Esophagus muscularis mucosa (tissue), 4 donors: ENCODE measurements at regions not wholly inside any gene's neighbourhood (a gene's known extent, or its start where the extent isn't known, plus 50 kb on each side); places are given as distances from the start of the nearest gene placed in this dataset.

ENCODE experiments used
- DNase-seq: peaks from one replicate; pipeline ENCODE4 v3.0.0-alpha.2; 2017; ENCODE audit errors: extremely low spot score
- H3K27ac ChIP-seq, 4 donors: fragments of 200-600 bp; sonication (generic); replicated peaks in 1 of 4; 1 replicate in 3 of 4; 2 replicates in 1 of 4; pipeline ENCODE4 v1.5.1; 2016 to 2019; ENCODE audit warnings: mild to moderate bottlenecking in 1 of 4
- H3K27me3 ChIP-seq, 4 donors: fragments of 200-600 bp; sonication (generic); one replicate each; pipeline versions ENCODE4 v1.5.1 to v1.6.0; 2016 to 2019
- H3K36me3 ChIP-seq, 4 donors: fragments of 200-600 bp; sonication (generic); one replicate each; pipeline ENCODE4 v1.5.1; 2016 to 2019
- H3K4me1 ChIP-seq, 4 donors: fragments of 200-600 bp; sonication (generic); one replicate each; pipeline ENCODE4 v1.5.1; 2016 to 2019
- H3K4me3 ChIP-seq, 4 donors: fragments of 200-600 bp; sonication (generic); 1 replicate in 2 of 4; 2 replicates in 2 of 4; pipeline ENCODE4 v1.5.1; 2016 to 2019; ENCODE audit warnings: mild to moderate bottlenecking in 4 of 4, moderate library complexity in 1 of 4
- H3K9me3 ChIP-seq, 4 donors: fragments of 200-600 bp; sonication (generic); 1 replicate in 3 of 4; 2 replicates in 1 of 4; pipeline ENCODE4 v1.5.1; 2016 to 2019
- CTCF ChIP-seq, 3 experiments: fragments of 200-600 bp in 2 of 3; fragments of 450-650 bp in 1 of 3; sonication (generic) in 2 of 3; IDR thresholded peaks; one replicate each; pipeline ENCODE4 v1.5.1; 2017 to 2019; ENCODE audit warnings: antibody characterized with exemption in 3 of 3, mild to moderate bottlenecking in 2 of 3, moderate library complexity in 1 of 3
- EP300 ChIP-seq: sonication (generic); formaldehyde crosslinking; IDR thresholded peaks from one replicate; pipeline ENCODE4 v1.6.1; 2017; ENCODE audit warnings: antibody characterized with exemption
- POLR2A ChIP-seq: fragments of 450-650 bp; IDR thresholded peaks from one replicate; pipeline ENCODE4 v1.6.1; 2017; ENCODE audit warnings: antibody characterized with exemption, moderate library complexity, mild to moderate bottlenecking, low read depth
- POLR2AphosphoS5 ChIP-seq, 2 donors: sonication (generic); formaldehyde crosslinking; IDR thresholded peaks; one replicate each; pipeline ENCODE4 v1.6.1; 2017; ENCODE audit warnings: antibody characterized with exemption in 2 of 2
- WGBS: methylation state at CpG from one replicate; pipeline ENCODE4 v1.1.5; 2018; 5-methylcytosine and 5-hydroxymethylcytosine counted together
- intact Hi-C: fragments of 100-400 bp; cut with DNase I; formaldehyde crosslinking; loops from one replicate; pipeline ENCODE4 v1.15.1; 2023

- 49% methylated on average over 7 of the region's 7 CpGs for WGBS
- Histone ChIP-seq H3K36me3 (no peaks in the 10 kb centered on the region), H3K4me3 (no peak overlapping the region), H3K27me3 (no peaks in the 10 kb centered on the region), H3K27ac (no peak overlapping the region), H3K9me3 (no peaks in the 10 kb centered on the region), H3K4me1 (no peaks in the 10 kb centered on the region)
- DNase-seq: no peak
- intact Hi-C loops: no loop called here
- peak in 1 of 2 donors; percentile 22 for TF ChIP-seq POLR2AphosphoS5 (IDR thresholded peaks at IDR 0.05)
- no peak for TF ChIP-seq POLR2A
- no peak for TF ChIP-seq EP300
- no peak for TF ChIP-seq CTCF (IDR thresholded peaks at IDR 0.05)
Measured at GRCh38 chr2:145652571-145653545, 1132.9 kb upstream of the ZEB2 start.

- Histone ChIP-seq H3K4me3 (no peak overlapping the region), H3K27ac (no peak overlapping the region), H3K27me3 (no peaks in the 10 kb centered on the region), H3K36me3 (no peaks in the 10 kb centered on the region), H3K4me1 (no peaks in the 10 kb centered on the region), H3K9me3 (no peaks in the 10 kb centered on the region)
- DNase-seq: no peak
- WGBS: 90% methylated on average over 2 of the region's 2 CpGs
- TF ChIP-seq POLR2AphosphoS5 (IDR thresholded peaks at IDR 0.05) (no peak), EP300 (no peak), POLR2A (no peak), CTCF (IDR thresholded peaks at IDR 0.05) (no peak)
- intact Hi-C loops: no loop called here
Measured at GRCh38 chr2:145652036-145652435, 1132.1 kb upstream of the ZEB2 start.

- intact Hi-C loops: no loop called here
- Histone ChIP-seq H3K4me1 (no peaks in the 10 kb centered on the region), H3K9me3 (no peaks in the 10 kb centered on the region), H3K4me3 (no peak overlapping the region), H3K27ac (no peak overlapping the region), H3K27me3 (no peaks in the 10 kb centered on the region), H3K36me3 (no peaks in the 10 kb centered on the region)
- no peak for DNase-seq
- TF ChIP-seq EP300 (no peak), POLR2AphosphoS5 (IDR thresholded peaks at IDR 0.05) (no peak), POLR2A (no peak), CTCF (IDR thresholded peaks at IDR 0.05) (no peak)
Measured at GRCh38 chr2:145650226-145650625, 1130.3 kb upstream of the ZEB2 start.

- WGBS: 79% methylated on average over 4 of the region's 4 CpGs
- H3K4me3 ChIP-seq: no peak overlapping the region
- intact Hi-C loops: no loop called here
- H3K27ac ChIP-seq: no peak overlapping the region
- no peak for DNase-seq
- no peaks in the 10 kb centered on the region for H3K4me1 ChIP-seq
- no peaks in the 10 kb centered on the region for H3K27me3 ChIP-seq
- no peak for TF ChIP-seq POLR2A
- TF ChIP-seq EP300: no peak
- TF ChIP-seq POLR2AphosphoS5 (IDR thresholded peaks at IDR 0.05): no peak
- no peak for TF ChIP-seq CTCF (IDR thresholded peaks at IDR 0.05)
- H3K36me3 ChIP-seq: no peaks in the 10 kb centered on the region
- H3K9me3 ChIP-seq: no peaks in the 10 kb centered on the region
Measured at GRCh38 chr2:145649061-145649460, 1129.1 kb upstream of the ZEB2 start.
